ENCODE measurements at regions not wholly inside any gene's neighbourhood (a gene's known extent, or its start where the extent isn't known, plus 50 kb on each side); places are given as distances from the start of the nearest gene placed in this dataset.

- peak in 24 of 42 donors; percentile 9 to 72 (median 48) for DNase-seq
- intact Hi-C loops (cut with DNase I): no loop called here
Measured at GRCh38 chr1:101506541-101507164, 269.8 kb downstream of the S1PR1 start.

- no peak for DNase-seq
- intact Hi-C loops (cut with DNase I): no loop called here
Measured at GRCh38 chr1:101507547-101507971, 270.7 kb downstream of the S1PR1 start.

- intact Hi-C loops (cut with DNase I): no loop called here
- DNase-seq: no peak
Measured at GRCh38 chr1:101508913-101509312, 272.1 kb downstream of the S1PR1 start.

GRCh38 chr1:101509370-101509769 is 272.6 kb downstream of the S1PR1 start:
- peak in 28 of 42 donors; percentile 5 to 64 (median 18) for DNase-seq
- intact Hi-C loops (cut with DNase I): no loop called here

GRCh38 chr1:101511202-101511891 is 274.5 kb downstream of the S1PR1 start:
- no peak for DNase-seq
- intact Hi-C loops (cut with DNase I): no loop called here

- intact Hi-C loops (cut with DNase I): no loop called here
- DNase-seq: peak in 20 of 42 donors; percentile 2 to 45 (median 19)
Measured at GRCh38 chr1:101520302-101520701, 283.5 kb downstream of the S1PR1 start.

GRCh38 chr1:101522486-101522885 is 285.7 kb downstream of the S1PR1 start:
- intact Hi-C loops (cut with DNase I): no loop called here
- no peak for DNase-seq

GRCh38 chr1:101526813-101527212 is 290.0 kb downstream of the S1PR1 start:
- DNase-seq: no peak
- intact Hi-C loops (cut with DNase I): no loop called here

GRCh38 chr1:101532377-101532776 is 295.6 kb downstream of the S1PR1 start:
- intact Hi-C loops (cut with DNase I): no loop called here
- no peak for DNase-seq

- intact Hi-C loops (cut with DNase I): no loop called here
- DNase-seq: no peak
Measured at GRCh38 chr1:101540161-101540560, 303.3 kb downstream of the S1PR1 start.

- intact Hi-C loops (cut with DNase I): no loop called here
- no peak for DNase-seq
Measured at GRCh38 chr1:101546885-101547284, 310.1 kb downstream of the S1PR1 start.

- no peak for DNase-seq
- intact Hi-C loops (cut with DNase I): no loop called here
Measured at GRCh38 chr1:101547357-101547756, 310.5 kb downstream of the S1PR1 start.

GRCh38 chr1:101548376-101548775 is 311.6 kb downstream of the S1PR1 start:
- intact Hi-C loops (cut with DNase I): no loop called here

GRCh38 chr1:101550581-101550980 is 313.8 kb downstream of the S1PR1 start:
- intact Hi-C loops (cut with DNase I): no loop called here
- DNase-seq: no peak

More at GRCh38 chr1:101548376-101548775, 311.6 kb downstream of the S1PR1 start:
- no peak for DNase-seq

GRCh38 chr1:101566883-101567538 is 330.2 kb downstream of the S1PR1 start:
- intact Hi-C loops (cut with DNase I): no loop called here
- DNase-seq: no peak

- intact Hi-C loops (cut with DNase I): no loop called here
- DNase-seq: peak in 36 of 42 donors; percentile 4 to 56 (median 22)
Measured at GRCh38 chr1:101567582-101568189, 330.9 kb downstream of the S1PR1 start.

GRCh38 chr1:101587741-101588140 is 350.9 kb downstream of the S1PR1 start:
- no peak for DNase-seq
- intact Hi-C loops (cut with DNase I): no loop called here

- no peak for DNase-seq
- intact Hi-C loops (cut with DNase I): no loop called here
Measured at GRCh38 chr1:101588677-101589076, 351.9 kb downstream of the S1PR1 start.

GRCh38 chr1:101592845-101593244 is 356.0 kb downstream of the S1PR1 start:
- no peak for DNase-seq
- intact Hi-C loops (cut with DNase I): no loop called here

GRCh38 chr1:101595881-101596374 is 359.1 kb downstream of the S1PR1 start:
- intact Hi-C loops (cut with DNase I): no loop called here
- DNase-seq: no peak

Data from head of caudate nucleus (tissue), 42 donors.